Liver (tissue), 8 donors: ENCODE measurements at regions not wholly inside any gene's neighbourhood (a gene's known extent, or its start where the extent isn't known, plus 50 kb on each side); places are given as distances from the start of the nearest gene placed in this dataset.

ENCODE experiments used
- DNase-seq: peaks from one replicate; pipeline ENCODE4 v3.0.0-alpha.2; 2017; ENCODE audit warnings: low spot score
- H3K27ac ChIP-seq, 2 donors: one replicate each; pipeline ENCODE4 v1.7.0; 2013; ENCODE audit warnings: inconsistent platforms in 2 of 2, low read length in 2 of 2, control low read depth in 1 of 2, low read depth in 1 of 2, mild to moderate bottlenecking in 1 of 2
- H3K27me3 ChIP-seq, 4 donors: one replicate each; pipeline versions ENCODE4 v1.6.1 to v1.7.0; 2013; ENCODE audit warnings: low read length in 3 of 4, inconsistent platforms in 1 of 4, mild to moderate bottlenecking in 1 of 4, moderate library complexity in 1 of 4; ENCODE audit not compliant: control insufficient read depth in 4 of 4, insufficient read depth in 4 of 4
- H3K36me3 ChIP-seq, 4 donors: one replicate each; pipeline versions ENCODE4 v1.6.1 to v1.7.0; 2013; ENCODE audit warnings: low read length in 3 of 4, mild to moderate bottlenecking in 3 of 4, low read depth in 1 of 4, moderate library complexity in 1 of 4; ENCODE audit not compliant: control insufficient read depth in 4 of 4, insufficient read depth in 3 of 4
- H3K4me1 ChIP-seq, 4 donors: one replicate each; pipeline versions ENCODE4 v1.6.1 to v1.7.0; 2013; ENCODE audit warnings: low read length in 3 of 4, mild to moderate bottlenecking in 3 of 4, moderate library complexity in 1 of 4; ENCODE audit not compliant: control insufficient read depth in 4 of 4, insufficient read depth in 4 of 4
- H3K4me3 ChIP-seq, 3 donors: one replicate each; pipeline versions ENCODE4 v1.6.1 to v1.7.0; 2013; ENCODE audit warnings: low read length in 3 of 3, control low read depth in 1 of 3, low read depth in 1 of 3, mild to moderate bottlenecking in 1 of 3
- H3K9ac ChIP-seq, 2 donors: one replicate each; pipeline ENCODE4 v1.7.0; 2013; ENCODE audit warnings: low read length in 2 of 2, mild to moderate bottlenecking in 2 of 2, moderate library complexity in 2 of 2, control low read depth in 1 of 2, low read depth in 1 of 2
- H3K9me3 ChIP-seq, 4 donors: one replicate each; pipeline versions ENCODE4 v1.6.1 to v1.7.0; 2013; ENCODE audit warnings: low read length in 3 of 4; ENCODE audit not compliant: control insufficient read depth in 4 of 4
- EGR1 ChIP-seq, 2 donors: IDR thresholded peaks; 2 replicates each; pipeline ENCODE4 v1.6.1; 2016 to 2018; ENCODE audit warnings: antibody characterized with exemption in 2 of 2, low read depth in 2 of 2
- FOXA1 ChIP-seq: IDR thresholded peaks from 2 replicates; pipeline ENCODE4 v1.6.1; 2016; ENCODE audit warnings: antibody characterized with exemption
- FOXA2 ChIP-seq: IDR thresholded peaks from 2 replicates; pipeline ENCODE4 v1.6.1; 2016; ENCODE audit warnings: antibody characterized with exemption
- GABPA ChIP-seq, 2 donors: IDR thresholded peaks in 1 of 2; conservative IDR thresholded peaks in 1 of 2; 2 replicates each; pipeline ENCODE4 v1.6.1; 2016; ENCODE audit warnings: antibody characterized with exemption in 2 of 2, mild to moderate bottlenecking in 1 of 2, moderate library complexity in 1 of 2
- HNF4A ChIP-seq, 2 donors: conservative IDR thresholded peaks; 2 replicates each; pipeline ENCODE4 v1.6.1; 2016; ENCODE audit warnings: antibody characterized with exemption in 2 of 2, mild to moderate bottlenecking in 2 of 2
- HNF4G ChIP-seq: IDR thresholded peaks from 2 replicates; pipeline ENCODE4 v1.6.1; 2016; ENCODE audit warnings: antibody characterized with exemption
- JUND ChIP-seq, 2 donors: IDR thresholded peaks; 2 replicates each; pipeline ENCODE4 v1.6.1; 2016; ENCODE audit warnings: antibody characterized with exemption in 2 of 2
- NR2F2 ChIP-seq: IDR thresholded peaks from 2 replicates; pipeline ENCODE4 v1.6.1; 2016; ENCODE audit warnings: antibody characterized with exemption
- RAD21 ChIP-seq, 2 donors: IDR thresholded peaks; 2 replicates each; pipeline ENCODE4 v1.6.1; 2016; ENCODE audit warnings: antibody characterized with exemption in 2 of 2, mild to moderate bottlenecking in 2 of 2
- RXRA ChIP-seq, 2 donors: IDR thresholded peaks; 2 replicates each; pipeline ENCODE4 v1.6.1; 2017 to 2018; ENCODE audit warnings: antibody characterized with exemption in 2 of 2, mild to moderate bottlenecking in 1 of 2
- SP1 ChIP-seq: IDR thresholded peaks from 2 replicates; pipeline ENCODE4 v1.6.1; 2018; ENCODE audit warnings: antibody characterized with exemption, mild to moderate bottlenecking
- TAF1 ChIP-seq: conservative IDR thresholded peaks from 2 replicates; pipeline ENCODE4 v1.6.1; 2016; ENCODE audit warnings: antibody characterized with exemption, mild to moderate bottlenecking
- YY1 ChIP-seq: IDR thresholded peaks from 2 replicates; pipeline ENCODE4 v1.6.1; 2016; ENCODE audit warnings: antibody characterized with exemption, mild to moderate bottlenecking
- WGBS: extraction: QIAGEN DNeasy Blood & Tissue Kit; methylation state at CpG from one replicate; pipeline ENCODE4 v1.1.7; 2013; 5-methylcytosine and 5-hydroxymethylcytosine counted together
- TF ChIP-seq, protein P1 (sequence below): IDR thresholded peaks from 2 replicates; pipeline ENCODE4 v1.6.1; 2016; ENCODE audit warnings: antibody characterized with exemption, mild to moderate bottlenecking
- TF ChIP-seq, protein P2 (sequence below): IDR thresholded peaks from 2 replicates; pipeline ENCODE4 v1.6.1; 2016; ENCODE audit warnings: antibody characterized with exemption
- TF ChIP-seq, protein P3 (sequence below): IDR thresholded peaks from 2 replicates; pipeline ENCODE4 v1.6.1; 2016; ENCODE audit warnings: antibody characterized with exemption
- TF ChIP-seq, protein P4 (sequence below): fragments of 150-350 bp; IDR thresholded peaks from 2 replicates; pipeline ENCODE4 v1.5.1; 2017; ENCODE audit warnings: improper control_type of control experiment, low read depth, low read length; ENCODE audit not compliant: missing input control
- TF ChIP-seq, protein P5 (sequence below): IDR thresholded peaks from 2 replicates; pipeline ENCODE4 v1.6.1; 2016; ENCODE audit warnings: antibody characterized with exemption
- donor health status: healthy.
- donor health status: healthy.
- donor health status: healthy.
- donor health status: healthy.
- donor health status: healthy.

DNA sequence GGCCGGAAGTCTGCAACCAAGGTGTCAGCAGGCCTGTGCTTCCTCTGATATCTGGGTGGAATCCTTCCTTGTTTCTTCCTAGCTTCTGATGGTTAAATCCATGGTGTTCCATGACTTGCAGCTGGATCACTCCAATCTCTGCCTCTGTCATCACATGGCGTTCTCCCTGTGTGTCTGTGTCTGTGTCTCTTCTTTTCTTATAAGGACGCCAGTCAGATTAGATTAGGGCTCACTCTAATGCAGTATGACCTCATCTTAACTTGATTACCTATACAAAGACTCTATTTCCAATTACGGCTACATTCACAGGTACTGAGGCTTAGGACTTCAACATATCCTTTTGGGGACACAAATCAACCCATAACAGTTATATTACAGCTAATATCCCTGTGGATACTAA lies 70.3 kb upstream of the FAM3C start:
- WGBS: 96% methylated on average over 4 of the region's 4 CpGs
- DNase-seq: no peak
- Histone ChIP-seq H3K27me3 (no peaks in the 10 kb centered on the region), H3K4me3 (no peak overlapping the region), H3K36me3 (no peaks in the 10 kb centered on the region), H3K27ac (no peak overlapping the region), H3K4me1 (no peaks in the 10 kb centered on the region), H3K9ac (no peak overlapping the region), H3K9me3 (no peaks in the 10 kb centered on the region)
- TF ChIP-seq YY1 (no peak), NR2F2 (no peak), EGR1 (IDR thresholded peaks at IDR 0.05; ENCODE audit: low read depth in 2 of 2) (no peak), JUND (IDR thresholded peaks at IDR 0.05) (no peak)
- TF ChIP-seq, protein P1, sequence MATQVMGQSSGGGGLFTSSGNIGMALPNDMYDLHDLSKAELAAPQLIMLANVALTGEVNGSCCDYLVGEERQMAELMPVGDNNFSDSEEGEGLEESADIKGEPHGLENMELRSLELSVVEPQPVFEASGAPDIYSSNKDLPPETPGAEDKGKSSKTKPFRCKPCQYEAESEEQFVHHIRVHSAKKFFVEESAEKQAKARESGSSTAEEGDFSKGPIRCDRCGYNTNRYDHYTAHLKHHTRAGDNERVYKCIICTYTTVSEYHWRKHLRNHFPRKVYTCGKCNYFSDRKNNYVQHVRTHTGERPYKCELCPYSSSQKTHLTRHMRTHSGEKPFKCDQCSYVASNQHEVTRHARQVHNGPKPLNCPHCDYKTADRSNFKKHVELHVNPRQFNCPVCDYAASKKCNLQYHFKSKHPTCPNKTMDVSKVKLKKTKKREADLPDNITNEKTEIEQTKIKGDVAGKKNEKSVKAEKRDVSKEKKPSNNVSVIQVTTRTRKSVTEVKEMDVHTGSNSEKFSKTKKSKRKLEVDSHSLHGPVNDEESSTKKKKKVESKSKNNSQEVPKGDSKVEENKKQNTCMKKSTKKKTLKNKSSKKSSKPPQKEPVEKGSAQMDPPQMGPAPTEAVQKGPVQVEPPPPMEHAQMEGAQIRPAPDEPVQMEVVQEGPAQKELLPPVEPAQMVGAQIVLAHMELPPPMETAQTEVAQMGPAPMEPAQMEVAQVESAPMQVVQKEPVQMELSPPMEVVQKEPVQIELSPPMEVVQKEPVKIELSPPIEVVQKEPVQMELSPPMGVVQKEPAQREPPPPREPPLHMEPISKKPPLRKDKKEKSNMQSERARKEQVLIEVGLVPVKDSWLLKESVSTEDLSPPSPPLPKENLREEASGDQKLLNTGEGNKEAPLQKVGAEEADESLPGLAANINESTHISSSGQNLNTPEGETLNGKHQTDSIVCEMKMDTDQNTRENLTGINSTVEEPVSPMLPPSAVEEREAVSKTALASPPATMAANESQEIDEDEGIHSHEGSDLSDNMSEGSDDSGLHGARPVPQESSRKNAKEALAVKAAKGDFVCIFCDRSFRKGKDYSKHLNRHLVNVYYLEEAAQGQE: no peak
- TF ChIP-seq, protein P2, sequence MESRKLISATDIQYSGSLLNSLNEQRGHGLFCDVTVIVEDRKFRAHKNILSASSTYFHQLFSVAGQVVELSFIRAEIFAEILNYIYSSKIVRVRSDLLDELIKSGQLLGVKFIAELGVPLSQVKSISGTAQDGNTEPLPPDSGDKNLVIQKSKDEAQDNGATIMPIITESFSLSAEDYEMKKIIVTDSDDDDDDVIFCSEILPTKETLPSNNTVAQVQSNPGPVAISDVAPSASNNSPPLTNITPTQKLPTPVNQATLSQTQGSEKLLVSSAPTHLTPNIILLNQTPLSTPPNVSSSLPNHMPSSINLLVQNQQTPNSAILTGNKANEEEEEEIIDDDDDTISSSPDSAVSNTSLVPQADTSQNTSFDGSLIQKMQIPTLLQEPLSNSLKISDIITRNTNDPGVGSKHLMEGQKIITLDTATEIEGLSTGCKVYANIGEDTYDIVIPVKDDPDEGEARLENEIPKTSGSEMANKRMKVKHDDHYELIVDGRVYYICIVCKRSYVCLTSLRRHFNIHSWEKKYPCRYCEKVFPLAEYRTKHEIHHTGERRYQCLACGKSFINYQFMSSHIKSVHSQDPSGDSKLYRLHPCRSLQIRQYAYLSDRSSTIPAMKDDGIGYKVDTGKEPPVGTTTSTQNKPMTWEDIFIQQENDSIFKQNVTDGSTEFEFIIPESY: no peak
- TF ChIP-seq, protein P3, sequence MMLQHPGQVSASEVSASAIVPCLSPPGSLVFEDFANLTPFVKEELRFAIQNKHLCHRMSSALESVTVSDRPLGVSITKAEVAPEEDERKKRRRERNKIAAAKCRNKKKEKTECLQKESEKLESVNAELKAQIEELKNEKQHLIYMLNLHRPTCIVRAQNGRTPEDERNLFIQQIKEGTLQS: no peak

DNA sequence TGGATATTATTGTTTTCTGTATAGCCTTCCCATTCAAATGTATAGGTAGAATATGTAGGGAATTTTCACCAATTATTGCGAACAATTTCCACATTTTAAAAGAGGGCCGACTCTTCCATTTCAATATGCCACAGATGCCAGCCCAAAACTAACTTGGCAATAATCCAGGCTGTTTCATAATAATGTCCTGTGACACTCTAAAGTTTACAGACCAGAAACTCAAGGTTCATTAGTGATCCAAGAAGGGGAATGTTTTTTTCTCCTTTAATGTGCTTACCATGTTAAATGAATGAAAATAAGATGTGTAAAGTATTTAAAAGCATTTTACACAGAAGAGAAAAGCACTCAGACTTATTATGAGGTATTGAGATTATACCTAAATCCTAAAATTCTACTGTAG lies 63.0 kb upstream of the FAM3C start:
- H3K36me3 ChIP-seq: no peaks in the 10 kb centered on the region
- peaks cover 0 to 5% (median 2%) of the 10 kb centered on the region in 4 donors for H3K4me1 ChIP-seq
- DNase-seq: no peak
- no peak overlapping the region for H3K27ac ChIP-seq
- no peaks in the 10 kb centered on the region for H3K9me3 ChIP-seq
- no peaks in the 10 kb centered on the region for H3K27me3 ChIP-seq
- H3K9ac ChIP-seq: no peak overlapping the region
- 38% methylated on average over 2 of the region's 2 CpGs for WGBS
- TF ChIP-seq NR2F2: no peak
- TF ChIP-seq FOXA1: no peak
- TF ChIP-seq JUND (IDR thresholded peaks at IDR 0.05): peak in 1 of 2 donors; percentile 19
- TF ChIP-seq, protein P2: no peak
- no peak for TF ChIP-seq RAD21 (IDR thresholded peaks at IDR 0.05)
- TF ChIP-seq HNF4A (conservative IDR thresholded peaks at IDR 0.05): peak; percentile 83 to 84
- TF ChIP-seq, protein P1: no peak
- no peak for TF ChIP-seq SP1
- TF ChIP-seq, protein P4, sequence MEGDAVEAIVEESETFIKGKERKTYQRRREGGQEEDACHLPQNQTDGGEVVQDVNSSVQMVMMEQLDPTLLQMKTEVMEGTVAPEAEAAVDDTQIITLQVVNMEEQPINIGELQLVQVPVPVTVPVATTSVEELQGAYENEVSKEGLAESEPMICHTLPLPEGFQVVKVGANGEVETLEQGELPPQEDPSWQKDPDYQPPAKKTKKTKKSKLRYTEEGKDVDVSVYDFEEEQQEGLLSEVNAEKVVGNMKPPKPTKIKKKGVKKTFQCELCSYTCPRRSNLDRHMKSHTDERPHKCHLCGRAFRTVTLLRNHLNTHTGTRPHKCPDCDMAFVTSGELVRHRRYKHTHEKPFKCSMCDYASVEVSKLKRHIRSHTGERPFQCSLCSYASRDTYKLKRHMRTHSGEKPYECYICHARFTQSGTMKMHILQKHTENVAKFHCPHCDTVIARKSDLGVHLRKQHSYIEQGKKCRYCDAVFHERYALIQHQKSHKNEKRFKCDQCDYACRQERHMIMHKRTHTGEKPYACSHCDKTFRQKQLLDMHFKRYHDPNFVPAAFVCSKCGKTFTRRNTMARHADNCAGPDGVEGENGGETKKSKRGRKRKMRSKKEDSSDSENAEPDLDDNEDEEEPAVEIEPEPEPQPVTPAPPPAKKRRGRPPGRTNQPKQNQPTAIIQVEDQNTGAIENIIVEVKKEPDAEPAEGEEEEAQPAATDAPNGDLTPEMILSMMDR: no peak
- no peak for TF ChIP-seq GABPA (IDR thresholded peaks at IDR 0.05 in 1 of 2, conservative IDR thresholded peaks at IDR 0.05 in 1 of 2)
- no peak for TF ChIP-seq YY1
- TF ChIP-seq, protein P5, sequence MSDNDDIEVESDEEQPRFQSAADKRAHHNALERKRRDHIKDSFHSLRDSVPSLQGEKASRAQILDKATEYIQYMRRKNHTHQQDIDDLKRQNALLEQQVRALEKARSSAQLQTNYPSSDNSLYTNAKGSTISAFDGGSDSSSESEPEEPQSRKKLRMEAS: no peak
- TF ChIP-seq RXRA (IDR thresholded peaks at IDR 0.05): no peak
- TF ChIP-seq TAF1: no peak
- TF ChIP-seq, protein P3: no peak
- TF ChIP-seq FOXA2: no peak
- TF ChIP-seq EGR1 (IDR thresholded peaks at IDR 0.05; ENCODE audit: low read depth in 2 of 2): no peak
- TF ChIP-seq HNF4G: peak; percentile 30
- no peak overlapping the region for H3K4me3 ChIP-seq
